ENCODE measurements at regions not wholly inside any gene's neighbourhood (a gene's known extent, or its start where the extent isn't known, plus 50 kb on each side); places are given as distances from the start of the nearest gene placed in this dataset.

DNA sequence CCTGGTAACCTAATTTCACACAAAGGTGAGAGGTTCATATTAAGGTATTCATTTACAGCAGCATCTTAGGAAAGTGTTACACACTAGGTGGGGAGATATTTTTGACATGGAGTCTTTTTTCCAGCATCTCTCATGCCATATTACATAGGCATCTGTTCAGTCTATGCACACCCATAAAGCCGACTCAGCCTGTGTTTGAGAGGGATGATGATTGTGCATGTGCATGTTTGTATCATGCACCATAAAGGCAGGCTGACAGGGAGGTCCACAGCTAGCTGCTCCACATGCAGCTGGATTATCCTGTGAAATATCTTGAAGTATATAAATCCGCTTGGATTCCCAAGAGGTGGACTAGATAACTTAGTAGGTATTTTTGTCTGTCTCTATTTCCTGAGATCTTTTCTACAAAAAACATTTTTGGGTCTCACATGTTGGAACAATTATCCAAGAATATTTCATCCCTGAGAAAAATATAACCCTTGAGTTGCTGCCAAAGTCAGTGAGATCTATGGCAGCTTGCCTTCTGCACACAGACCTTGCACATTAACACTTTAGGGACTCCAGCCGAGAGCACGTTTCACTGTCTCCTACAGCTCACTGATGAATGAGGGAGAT, 288.4 kb upstream of the DPH6 start:
- Histone ChIP-seq H3K4me2 (ENCODE audit: low read length) (no peak overlapping the region), H3K27me3 (ENCODE audit: insufficient read depth, low read length) (no peaks in the 10 kb centered on the region), H2AFZ (ENCODE audit: low read depth, low read length, poor library complexity, severe bottlenecking) (no peak overlapping the region), H3K79me2 (ENCODE audit: insufficient read depth, low read length) (no peaks in the 10 kb centered on the region), H3K4me3 (replicated peaks in 1 of 2; ENCODE audit: low read depth in 1 of 2, low read length in 2 of 2) (no peak overlapping the region), H3K4me1 (ENCODE audit: control insufficient read depth in 1 of 2, insufficient read depth in 2 of 2, low read length in 2 of 2) (no peaks in the 10 kb centered on the region), H3K9me3 (ENCODE audit: control insufficient read depth in 1 of 2, insufficient read depth in 1 of 2, low read depth in 1 of 2, low read length in 2 of 2) (no peaks in the 10 kb centered on the region), H3K9me2 (ENCODE audit: insufficient read depth) (no peaks in the 10 kb centered on the region), H3K27ac (ENCODE audit: low read depth, low read length) (no peak overlapping the region), H3K36me3 (ENCODE audit: control insufficient read depth in 1 of 2, insufficient read depth in 2 of 2, low read length in 2 of 2) (no peaks in the 10 kb centered on the region), H4K20me1 (ENCODE audit: insufficient read depth) (no peaks in the 10 kb centered on the region), H3K9ac (ENCODE audit: low read length) (no peak overlapping the region)
- BruUV-seq (replicated peaks): no TSS peak
- ATAC-seq: no peak
- intact Hi-C loops (cut with micrococcal nuclease): no loop called here
- CTCF ChIA-PET: no interaction called here
- TF ChIP-seq ELF1 (IDR thresholded peaks at IDR 0.05; ENCODE audit: borderline replicate concordance, low read depth): no peak
- TF ChIP-seq, protein P1, sequence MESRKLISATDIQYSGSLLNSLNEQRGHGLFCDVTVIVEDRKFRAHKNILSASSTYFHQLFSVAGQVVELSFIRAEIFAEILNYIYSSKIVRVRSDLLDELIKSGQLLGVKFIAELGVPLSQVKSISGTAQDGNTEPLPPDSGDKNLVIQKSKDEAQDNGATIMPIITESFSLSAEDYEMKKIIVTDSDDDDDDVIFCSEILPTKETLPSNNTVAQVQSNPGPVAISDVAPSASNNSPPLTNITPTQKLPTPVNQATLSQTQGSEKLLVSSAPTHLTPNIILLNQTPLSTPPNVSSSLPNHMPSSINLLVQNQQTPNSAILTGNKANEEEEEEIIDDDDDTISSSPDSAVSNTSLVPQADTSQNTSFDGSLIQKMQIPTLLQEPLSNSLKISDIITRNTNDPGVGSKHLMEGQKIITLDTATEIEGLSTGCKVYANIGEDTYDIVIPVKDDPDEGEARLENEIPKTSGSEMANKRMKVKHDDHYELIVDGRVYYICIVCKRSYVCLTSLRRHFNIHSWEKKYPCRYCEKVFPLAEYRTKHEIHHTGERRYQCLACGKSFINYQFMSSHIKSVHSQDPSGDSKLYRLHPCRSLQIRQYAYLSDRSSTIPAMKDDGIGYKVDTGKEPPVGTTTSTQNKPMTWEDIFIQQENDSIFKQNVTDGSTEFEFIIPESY (IDR thresholded peaks at IDR 0.05; ENCODE audit: extremely low read depth, insufficient replicate concordance, low read length): no peak
- no peak for TF ChIP-seq EZH2 (IDR thresholded peaks at IDR 0.05)
- TF ChIP-seq YY1 (IDR thresholded peaks at IDR 0.05; ENCODE audit: extremely low read depth, insufficient replicate concordance, low read depth, low read length): no peak
- TF ChIP-seq EGR1 (IDR thresholded peaks at IDR 0.05; ENCODE audit: low read depth): no peak
- TF ChIP-seq ZFX (IDR thresholded peaks at IDR 0.05): no peak
- TF ChIP-seq, protein P2, sequence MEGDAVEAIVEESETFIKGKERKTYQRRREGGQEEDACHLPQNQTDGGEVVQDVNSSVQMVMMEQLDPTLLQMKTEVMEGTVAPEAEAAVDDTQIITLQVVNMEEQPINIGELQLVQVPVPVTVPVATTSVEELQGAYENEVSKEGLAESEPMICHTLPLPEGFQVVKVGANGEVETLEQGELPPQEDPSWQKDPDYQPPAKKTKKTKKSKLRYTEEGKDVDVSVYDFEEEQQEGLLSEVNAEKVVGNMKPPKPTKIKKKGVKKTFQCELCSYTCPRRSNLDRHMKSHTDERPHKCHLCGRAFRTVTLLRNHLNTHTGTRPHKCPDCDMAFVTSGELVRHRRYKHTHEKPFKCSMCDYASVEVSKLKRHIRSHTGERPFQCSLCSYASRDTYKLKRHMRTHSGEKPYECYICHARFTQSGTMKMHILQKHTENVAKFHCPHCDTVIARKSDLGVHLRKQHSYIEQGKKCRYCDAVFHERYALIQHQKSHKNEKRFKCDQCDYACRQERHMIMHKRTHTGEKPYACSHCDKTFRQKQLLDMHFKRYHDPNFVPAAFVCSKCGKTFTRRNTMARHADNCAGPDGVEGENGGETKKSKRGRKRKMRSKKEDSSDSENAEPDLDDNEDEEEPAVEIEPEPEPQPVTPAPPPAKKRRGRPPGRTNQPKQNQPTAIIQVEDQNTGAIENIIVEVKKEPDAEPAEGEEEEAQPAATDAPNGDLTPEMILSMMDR (IDR thresholded peaks at IDR 0.05 in 2 of 3, conservative IDR thresholded peaks at IDR 0.05 in 1 of 3; ENCODE audit: borderline replicate concordance in 1 of 3, insufficient read depth in 1 of 3, low read depth in 2 of 3, low read length in 2 of 3): no peak
- no peak for TF ChIP-seq FOSL1 (IDR thresholded peaks at IDR 0.05; ENCODE audit: low read depth)
- TF ChIP-seq, protein P3, sequence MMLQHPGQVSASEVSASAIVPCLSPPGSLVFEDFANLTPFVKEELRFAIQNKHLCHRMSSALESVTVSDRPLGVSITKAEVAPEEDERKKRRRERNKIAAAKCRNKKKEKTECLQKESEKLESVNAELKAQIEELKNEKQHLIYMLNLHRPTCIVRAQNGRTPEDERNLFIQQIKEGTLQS (IDR thresholded peaks at IDR 0.05): no peak
- TF ChIP-seq RAD21 (IDR thresholded peaks at IDR 0.05; ENCODE audit: low read depth): no peak
- no peak for TF ChIP-seq JUND (IDR thresholded peaks at IDR 0.05)
- TF ChIP-seq, protein P4, sequence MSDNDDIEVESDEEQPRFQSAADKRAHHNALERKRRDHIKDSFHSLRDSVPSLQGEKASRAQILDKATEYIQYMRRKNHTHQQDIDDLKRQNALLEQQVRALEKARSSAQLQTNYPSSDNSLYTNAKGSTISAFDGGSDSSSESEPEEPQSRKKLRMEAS (IDR thresholded peaks at IDR 0.05): no peak
- no peak for TF ChIP-seq CBX3 (IDR thresholded peaks at IDR 0.05; ENCODE audit: low read depth)
- TF ChIP-seq CEBPB (IDR thresholded peaks at IDR 0.05; ENCODE audit: low read depth): no peak
- no peak for TF ChIP-seq SRF (IDR thresholded peaks at IDR 0.05; ENCODE audit: low read depth)
- no peak for TF ChIP-seq ZNF274 (IDR thresholded peaks at IDR 0.05; ENCODE audit: low read depth, low read length)
- no peak for TF ChIP-seq POLR2AphosphoS5 (IDR thresholded peaks at IDR 0.05; ENCODE audit: low read depth, low read length)
- TF ChIP-seq EZH2phosphoT487 (IDR thresholded peaks at IDR 0.05; ENCODE audit: borderline replicate concordance): no peak
- TF ChIP-seq TCF7L2 (IDR thresholded peaks at IDR 0.05; ENCODE audit: borderline replicate concordance, extremely low read depth, insufficient read depth, insufficient read length): no peak
- POLR2A ChIA-PET: no interaction called here
- RAD21 ChIA-PET (ENCODE audit: low non-redundant PET in 1 of 2, low total read pairs in 2 of 2, uncharacterized antibody in 2 of 2, unreplicated experiment in 2 of 2): no interaction called here
- no peak for DNase-seq (ENCODE audit: low read depth, low spot score)

All from HCT116 (cell line).